HEK293 (cell line): ENCODE measurements at regions not wholly inside any gene's neighbourhood (a gene's known extent, or its start where the extent isn't known, plus 50 kb on each side); places are given as distances from the start of the nearest gene placed in this dataset.

Experiments
- CTCF ChIA-PET: fragments of 350-600 bp; formaldehyde crosslinking; extraction: SDS; loops from one replicate; lab custom pipeline; 2021; ENCODE audit warnings: antibody characterized with exemption; lab: Yijun Ruan, JAX
- POLR2A ChIA-PET: fragments of 300-600 bp; formaldehyde crosslinking; extraction: SDS; loops from one replicate; lab custom pipeline; 2020; ENCODE audit warnings: antibody characterized with exemption, inconsistent platforms; lab: Yijun Ruan, JAX
- H3K27ac ChIP-seq: fragments of 200-500 bp; sonication (Bioruptor generic); 2 replicates; pipeline ENCODE4 v1.5.1; 2014; ENCODE audit warnings: low read depth, low read length, control low read depth, inconsistent platforms; ENCODE audit errors: extremely low read depth
- H3K36me3 ChIP-seq, 2 experiments: fragments of 200-500 bp in 1 of 2; sonication (Bioruptor generic) in 1 of 2; 1 replicate in 1 of 2; 2 replicates in 1 of 2; pipeline ENCODE4 v1.5.1; 2014 to 2017; ENCODE audit warnings: inconsistent platforms in 2 of 2, low read length in 2 of 2; ENCODE audit not compliant: control insufficient read depth in 2 of 2, insufficient read depth in 1 of 2
- H3K4me1 ChIP-seq: fragments of 200-500 bp; sonication (Bioruptor generic); 2 replicates; pipeline ENCODE4 v1.5.1; 2014; ENCODE audit warnings: mild to moderate bottlenecking, low read length, inconsistent platforms; ENCODE audit not compliant: control insufficient read depth, insufficient read depth
- H3K4me3 ChIP-seq: 2 replicates; pipeline ENCODE4 v1.5.1; 2011; ENCODE audit warnings: low read depth, mild to moderate bottlenecking, control low read depth, low read length, moderate library complexity
- H3K9me3 ChIP-seq: fragments of 200-500 bp; sonication (Bioruptor generic); 2 replicates; pipeline ENCODE4 v1.5.1; 2014; ENCODE audit warnings: low read depth, low read length, inconsistent platforms; ENCODE audit not compliant: control insufficient read depth, insufficient read depth
- FEZF1 ChIP-seq: fragments of 450-650 bp; formaldehyde crosslinking; IDR thresholded peaks from 2 replicates; pipeline ENCODE4 v1.5.1; 2016; ENCODE audit warnings: missing biosample characterization, missing genetic modification characterization
- HOXA7 ChIP-seq: sonication (generic); formaldehyde crosslinking; IDR thresholded peaks from 2 replicates; pipeline ENCODE4 v1.8.1; 2022; ENCODE audit warnings: missing genetic modification reagents, borderline replicate concordance
- MYNN ChIP-seq: fragments of 450-650 bp; formaldehyde crosslinking; IDR thresholded peaks from 2 replicates; pipeline ENCODE4 v1.5.1; 2016; ENCODE audit warnings: missing biosample characterization, missing genetic modification characterization, borderline replicate concordance
- OVOL3 ChIP-seq: fragments of 450-650 bp; formaldehyde crosslinking; IDR thresholded peaks from 2 replicates; pipeline ENCODE4 v1.5.1; 2016; ENCODE audit warnings: missing biosample characterization, missing genetic modification characterization
- PATZ1 ChIP-seq: fragments of 450-650 bp; formaldehyde crosslinking; IDR thresholded peaks from 2 replicates; pipeline ENCODE4 v1.5.1; 2016; ENCODE audit warnings: missing biosample characterization, missing genetic modification characterization
- SETDB1 ChIP-seq: IDR thresholded peaks from one replicate; pipeline ENCODE4 v1.6.1; 2017; ENCODE audit warnings: mild to moderate bottlenecking, low read length, moderate library complexity, mixed read lengths; ENCODE audit not compliant: insufficient read length
- TRIM28 ChIP-seq: IDR thresholded peaks from 2 replicates; pipeline ENCODE4 v1.6.1; 2011; ENCODE audit warnings: low read length, control low read depth, borderline replicate concordance
- TSHZ1 ChIP-seq: fragments of 450-650 bp; formaldehyde crosslinking; IDR thresholded peaks from 2 replicates; pipeline ENCODE4 v1.5.1; 2016; ENCODE audit warnings: missing biosample characterization, missing genetic modification characterization, borderline replicate concordance
- ZIC2 ChIP-seq: fragments of 450-650 bp; formaldehyde crosslinking; IDR thresholded peaks from 2 replicates; pipeline ENCODE4 v1.5.1; 2016; ENCODE audit warnings: missing biosample characterization, missing genetic modification characterization
- ZNF175 ChIP-seq: fragments of 450-650 bp; formaldehyde crosslinking; IDR thresholded peaks from 2 replicates; pipeline ENCODE4 v1.5.1; 2016; ENCODE audit warnings: missing biosample characterization, missing genetic modification characterization
- ZNF202 ChIP-seq: fragments of 450-650 bp; formaldehyde crosslinking; IDR thresholded peaks from 2 replicates; pipeline ENCODE4 v1.5.1; 2016; ENCODE audit warnings: missing biosample characterization, missing genetic modification characterization, borderline replicate concordance
- ZNF214 ChIP-seq: fragments of 450-650 bp; formaldehyde crosslinking; IDR thresholded peaks from 2 replicates; pipeline ENCODE4 v1.5.1; 2017; ENCODE audit warnings: missing biosample characterization, mild to moderate bottlenecking, missing genetic modification characterization, borderline replicate concordance
- ZNF311 ChIP-seq: fragments of 450-650 bp; formaldehyde crosslinking; IDR thresholded peaks from 2 replicates; pipeline ENCODE4 v1.5.1; 2017; ENCODE audit warnings: missing biosample characterization, missing genetic modification characterization, borderline replicate concordance
- ZNF37A ChIP-seq: fragments of 450-650 bp; IDR thresholded peaks from 2 replicates; pipeline ENCODE4 v1.5.1; 2018; ENCODE audit warnings: missing biosample characterization, missing genetic modification characterization
- ZNF747 ChIP-seq: fragments of 450-650 bp; formaldehyde crosslinking; IDR thresholded peaks from 2 replicates; pipeline ENCODE4 v1.5.1; 2016; ENCODE audit warnings: missing biosample characterization, missing genetic modification characterization
- TF ChIP-seq, protein P1 (sequence below): fragments of 450-650 bp; IDR thresholded peaks from 2 replicates; pipeline ENCODE4 v1.5.1; 2018; ENCODE audit warnings: missing biosample characterization, mild to moderate bottlenecking, missing genetic modification characterization
- TF ChIP-seq, protein P2 (sequence below): fragments of 450-650 bp; formaldehyde crosslinking; IDR thresholded peaks from 2 replicates; pipeline ENCODE4 v1.5.1; 2016; ENCODE audit warnings: missing biosample characterization, missing genetic modification characterization
- TF ChIP-seq, protein P3 (sequence below): fragments of 450-650 bp; formaldehyde crosslinking; IDR thresholded peaks from 2 replicates; pipeline ENCODE4 v1.5.1; 2016; ENCODE audit warnings: missing biosample characterization, missing genetic modification characterization
- TF ChIP-seq, protein P4 (sequence below): fragments of 450-650 bp; formaldehyde crosslinking; IDR thresholded peaks from 2 replicates; pipeline ENCODE4 v1.5.1; 2016; ENCODE audit warnings: missing biosample characterization, missing genetic modification characterization

- TF ChIP-seq PATZ1 (tag by site-specific recombination) = no peak
- TF ChIP-seq TSHZ1 (tag by site-specific recombination) = no peak
Measured at GRCh38 chr1:189117072-189117770, 1360.4 kb downstream of the BRINP3 start (continued).

DNA sequence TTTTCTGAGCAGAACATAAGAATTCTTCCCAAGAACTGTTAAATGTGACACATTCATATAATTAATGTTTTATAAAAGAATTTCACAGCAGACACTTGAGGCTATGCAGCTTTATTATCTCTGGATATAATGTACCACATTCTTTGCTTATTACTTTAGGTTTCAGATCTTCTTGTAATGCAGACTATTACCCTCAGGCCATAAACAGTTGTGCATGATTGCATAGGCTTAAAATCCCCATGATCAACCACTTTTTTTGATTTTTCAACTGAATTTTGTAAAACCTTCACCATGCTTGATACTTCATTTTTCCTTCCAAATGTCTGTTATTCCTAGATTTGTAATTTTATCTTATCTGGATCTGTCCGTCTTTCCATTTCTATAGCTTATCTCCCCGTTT is 1355.7 kb downstream of the BRINP3 start:
- Histone ChIP-seq H3K9me3 (no peaks in the 10 kb centered on the region), H3K4me1 (no peaks in the 10 kb centered on the region), H3K4me3 (no peak overlapping the region), H3K27ac (no peak overlapping the region), H3K36me3 (no peaks in the 10 kb centered on the region)
- CTCF ChIA-PET = interaction anchor here (0.6 kb wide), 1 partner anchor 483 kb away, joined by 6 read pairs; no protein-coding TSS in a partner anchor
- TF ChIP-seq ZNF747 (tag by site-specific recombination) = no peak
- TF ChIP-seq ZNF311 (tag by site-specific recombination) = no peak
- TF ChIP-seq, protein P1, sequence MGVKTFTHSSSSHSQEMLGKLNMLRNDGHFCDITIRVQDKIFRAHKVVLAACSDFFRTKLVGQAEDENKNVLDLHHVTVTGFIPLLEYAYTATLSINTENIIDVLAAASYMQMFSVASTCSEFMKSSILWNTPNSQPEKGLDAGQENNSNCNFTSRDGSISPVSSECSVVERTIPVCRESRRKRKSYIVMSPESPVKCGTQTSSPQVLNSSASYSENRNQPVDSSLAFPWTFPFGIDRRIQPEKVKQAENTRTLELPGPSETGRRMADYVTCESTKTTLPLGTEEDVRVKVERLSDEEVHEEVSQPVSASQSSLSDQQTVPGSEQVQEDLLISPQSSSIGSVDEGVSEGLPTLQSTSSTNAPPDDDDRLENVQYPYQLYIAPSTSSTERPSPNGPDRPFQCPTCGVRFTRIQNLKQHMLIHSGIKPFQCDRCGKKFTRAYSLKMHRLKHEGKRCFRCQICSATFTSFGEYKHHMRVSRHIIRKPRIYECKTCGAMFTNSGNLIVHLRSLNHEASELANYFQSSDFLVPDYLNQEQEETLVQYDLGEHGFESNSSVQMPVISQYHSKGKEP = no peak
- POLR2A ChIA-PET = no interaction called here

- Histone ChIP-seq H3K36me3 (no peaks in the 10 kb centered on the region), H3K27ac (no peak overlapping the region), H3K4me3 (no peak overlapping the region), H3K4me1 (no peaks in the 10 kb centered on the region), H3K9me3 (no peaks in the 10 kb centered on the region)
- POLR2A ChIA-PET = no interaction called here
- no peak for TF ChIP-seq ZNF37A (tag by site-specific recombination)
- TF ChIP-seq SETDB1 = peak; percentile 28
- no peak for TF ChIP-seq ZNF175
- TF ChIP-seq, protein P2, sequence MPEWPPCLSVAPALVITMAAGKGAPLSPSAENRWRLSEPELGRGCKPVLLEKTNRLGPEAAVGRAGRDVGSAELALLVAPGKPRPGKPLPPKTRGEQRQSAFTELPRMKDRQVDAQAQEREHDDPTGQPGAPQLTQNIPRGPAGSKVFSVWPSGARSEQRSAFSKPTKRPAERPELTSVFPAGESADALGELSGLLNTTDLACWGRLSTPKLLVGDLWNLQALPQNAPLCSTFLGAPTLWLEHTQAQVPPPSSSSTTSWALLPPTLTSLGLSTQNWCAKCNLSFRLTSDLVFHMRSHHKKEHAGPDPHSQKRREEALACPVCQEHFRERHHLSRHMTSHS (tag by site-specific recombination) = no peak
- TF ChIP-seq TRIM28 = peak; percentile 51; the same call in 1 of the 2 replicates
- CTCF ChIA-PET = no interaction called here
Measured at GRCh38 chr1:189125694-189126093, 1352.0 kb downstream of the BRINP3 start.

DNA sequence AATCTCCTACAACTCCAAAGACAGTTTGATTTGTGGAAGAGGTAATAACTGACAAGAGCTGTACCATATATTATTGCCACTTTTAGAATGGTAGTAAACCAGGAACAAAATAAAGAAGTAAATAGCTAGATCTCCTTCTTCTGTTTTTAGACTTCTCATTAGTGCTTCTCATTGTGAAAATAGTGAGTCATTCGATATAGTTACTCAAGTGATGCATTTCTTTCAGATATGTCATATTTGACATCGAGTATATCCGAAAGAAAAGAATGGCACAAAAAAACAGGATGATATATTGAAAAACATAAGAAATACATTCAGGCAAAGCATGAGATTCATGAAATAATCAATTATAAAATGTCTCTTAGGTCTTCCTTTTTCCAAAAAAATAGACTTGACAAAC is 1346.1 kb downstream of the BRINP3 start:
- Histone ChIP-seq H3K4me3 (no peak overlapping the region), H3K4me1 (no peaks in the 10 kb centered on the region), H3K27ac (no peak overlapping the region), H3K9me3 (no peaks in the 10 kb centered on the region), H3K36me3 (no peaks in the 10 kb centered on the region)
- POLR2A ChIA-PET = no interaction called here
- CTCF ChIA-PET = no interaction called here
- TF ChIP-seq, protein P3, sequence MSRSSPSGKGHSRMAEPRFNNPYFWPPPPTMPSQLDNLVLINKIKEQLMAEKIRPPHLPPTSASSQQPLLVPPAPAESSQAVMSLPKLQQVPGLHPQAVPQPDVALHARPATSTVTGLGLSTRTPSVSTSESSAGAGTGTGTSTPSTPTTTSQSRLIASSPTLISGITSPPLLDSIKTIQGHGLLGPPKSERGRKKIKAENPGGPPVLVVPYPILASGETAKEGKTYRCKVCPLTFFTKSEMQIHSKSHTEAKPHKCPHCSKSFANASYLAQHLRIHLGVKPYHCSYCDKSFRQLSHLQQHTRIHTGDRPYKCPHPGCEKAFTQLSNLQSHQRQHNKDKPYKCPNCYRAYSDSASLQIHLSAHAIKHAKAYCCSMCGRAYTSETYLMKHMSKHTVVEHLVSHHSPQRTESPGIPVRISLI (tag by site-specific recombination) = no peak
- TF ChIP-seq ZNF202 (tag by site-specific recombination) (no peak), OVOL3 (tag by site-specific recombination) (no peak), MYNN (tag by site-specific recombination) (no peak), FEZF1 (tag by site-specific recombination) (no peak), ZNF214 (tag by site-specific recombination) (no peak), ZIC2 (tag by site-specific recombination) (no peak), HOXA7 (CRISPR knock-in tag) (no peak)
- TF ChIP-seq, protein P4, sequence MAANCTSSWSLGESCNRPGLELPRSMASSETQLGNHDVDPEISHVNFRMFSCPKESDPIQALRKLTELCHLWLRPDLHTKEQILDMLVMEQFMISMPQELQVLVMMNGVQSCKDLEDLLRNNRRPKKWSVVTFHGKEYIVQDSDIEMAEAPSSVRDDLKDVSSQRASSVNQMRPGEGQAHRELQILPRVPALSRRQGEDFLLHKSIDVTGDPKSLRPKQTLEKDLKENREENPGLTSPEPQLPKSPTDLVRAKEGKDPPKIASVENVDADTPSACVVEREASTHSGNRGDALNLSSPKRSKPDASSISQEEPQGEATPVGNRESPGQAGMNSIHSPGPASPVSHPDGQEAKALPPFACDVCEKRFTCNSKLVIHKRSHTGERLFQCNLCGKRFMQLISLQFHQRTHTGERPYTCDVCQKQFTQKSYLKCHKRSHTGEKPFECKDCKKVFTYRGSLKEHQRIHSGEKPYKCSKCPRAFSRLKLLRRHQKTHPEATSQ (tag by site-specific recombination) = no peak
